HG03196 (cell line): ENCODE measurements at regions not wholly inside any gene's neighbourhood (a gene's known extent, or its start where the extent isn't known, plus 50 kb on each side); places are given as distances from the start of the nearest gene placed in this dataset.
"Not testable (repeated sequence)": the region's sequence is repeated elsewhere in the genome, so short reads cannot be mapped to it uniquely, and the experiment has no call there.

Experiments used
- ATAC-seq: cut with Tn5 transposase; IDR thresholded peaks from one replicate; pipeline ENCODE4 v1.9.1; 2021; ENCODE audit not compliant: unreplicated experiment

GRCh38 chr6:170150590-170150945, 140.3 kb downstream of the DLL1 start:
- no peak for ATAC-seq

GRCh38 chr6:170149681-170150589, 140.9 kb downstream of the DLL1 start:
- ATAC-seq: no peak

GRCh38 chr6:170148709-170149470, 142.0 kb downstream of the DLL1 start:
- no peak for ATAC-seq

GRCh38 chr6:170147832-170148708, 142.8 kb downstream of the DLL1 start:
- no peak for ATAC-seq

- ATAC-seq: no peak
Measured at GRCh38 chr6:170147056-170147787, 143.7 kb downstream of the DLL1 start.

- no peak for ATAC-seq
Measured at GRCh38 chr6:170146640-170147039, 144.2 kb downstream of the DLL1 start.

- ATAC-seq: not testable (repeated sequence)
Measured at GRCh38 chr6:170146131-170146530, 144.7 kb downstream of the DLL1 start.

- not testable (repeated sequence) for ATAC-seq
Measured at GRCh38 chr6:170145716-170146115, 145.2 kb downstream of the DLL1 start.

GRCh38 chr6:170145272-170145592, 145.6 kb downstream of the DLL1 start:
- no peak for ATAC-seq

GRCh38 chr6:170144571-170145271, 146.2 kb downstream of the DLL1 start:
- no peak for ATAC-seq

GRCh38 chr6:170143401-170144150, 147.3 kb downstream of the DLL1 start:
- no peak for ATAC-seq

- ATAC-seq: no peak
Measured at GRCh38 chr6:170142559-170142958, 148.3 kb downstream of the DLL1 start.

- ATAC-seq: not testable (repeated sequence)
Measured at GRCh38 chr6:170141061-170141460, 149.8 kb downstream of the DLL1 start.

- ATAC-seq: no peak
Measured at GRCh38 chr6:170140129-170140528, 150.7 kb downstream of the DLL1 start.

GRCh38 chr6:170139531-170139930, 151.3 kb downstream of the DLL1 start:
- no peak for ATAC-seq

- not testable (repeated sequence) for ATAC-seq
Measured at GRCh38 chr6:170139046-170139445, 151.8 kb downstream of the DLL1 start.

GRCh38 chr6:170137911-170138910, 152.7 kb downstream of the DLL1 start:
- ATAC-seq: no peak
